IPS-18c (cell line): ENCODE measurements at regions not wholly inside any gene's neighbourhood (a gene's known extent, or its start where the extent isn't known, plus 50 kb on each side); places are given as distances from the start of the nearest gene placed in this dataset.

Source experiments
- H3K4me3 ChIP-seq: 2 replicates; pipeline ENCODE4 v1.7.0; 2013; ENCODE audit warnings: low read depth, mild to moderate bottlenecking, low read length, moderate library complexity; ENCODE audit not compliant: insufficient read depth
- H3K9me3 ChIP-seq: one replicate; pipeline ENCODE4 v1.6.1; 2013; ENCODE audit warnings: mild to moderate bottlenecking, low read length, moderate library complexity; ENCODE audit not compliant: control insufficient read depth, insufficient read depth

DNA sequence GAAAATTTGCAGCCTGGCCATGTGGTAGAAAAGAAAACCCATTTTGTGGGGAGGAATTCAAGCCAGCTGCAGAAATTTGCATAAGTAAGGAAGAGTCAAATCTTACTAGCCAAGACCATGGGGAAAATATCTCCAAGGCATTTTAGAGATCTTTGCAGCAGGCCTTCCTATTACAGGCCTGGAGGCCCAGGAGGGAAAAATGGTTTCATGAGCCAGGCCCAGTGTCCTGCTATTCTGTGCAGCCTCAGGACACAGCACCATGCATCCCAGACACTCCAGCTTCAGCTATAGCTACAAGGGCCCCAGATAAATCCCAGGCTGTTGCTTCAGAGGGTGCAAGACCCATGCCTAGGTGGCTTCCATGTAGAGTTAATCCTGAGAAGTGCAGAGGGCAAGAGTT is 1590.1 kb upstream of the PRR20A start:
- Histone ChIP-seq H3K9me3 (peaks cover 7% of the 10 kb centered on the region), H3K4me3 (no peak overlapping the region)

- no peak overlapping the region for H3K4me3 ChIP-seq
- H3K9me3 ChIP-seq, result peaks cover 7% of the 10 kb centered on the region
These were observed 1587.0 kb upstream of the PRR20A start for GRCh38 chr13:55553701-55554100.

- peaks cover 7% of the 10 kb centered on the region for H3K9me3 ChIP-seq
- no peak overlapping the region for H3K4me3 ChIP-seq
These were observed 1586.0 kb upstream of the PRR20A start for GRCh38 chr13:55554741-55555140.

- Histone ChIP-seq H3K4me3 (no peak overlapping the region), H3K9me3 (no peaks in the 10 kb centered on the region)
These were observed 1580.4 kb upstream of the PRR20A start for GRCh38 chr13:55560331-55560730.

DNA sequence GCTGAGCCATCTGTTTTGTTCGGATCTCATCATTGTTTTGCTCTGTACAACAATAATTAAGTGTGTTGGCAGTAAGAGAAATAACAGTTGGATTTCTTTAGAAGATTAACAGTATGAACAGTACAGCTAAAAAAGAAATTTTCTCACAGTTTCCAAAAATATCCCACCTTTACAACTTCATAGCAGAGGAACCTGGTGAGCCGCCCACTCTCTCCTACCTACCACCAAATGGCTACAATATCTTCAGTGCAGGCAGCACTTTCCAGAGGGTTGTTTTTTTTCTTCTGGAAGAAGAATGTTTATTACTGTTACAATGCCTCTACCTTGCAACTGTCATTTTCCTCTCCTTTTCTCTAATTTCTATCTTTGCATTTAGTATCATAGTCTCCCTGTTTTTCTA is 1577.5 kb upstream of the PRR20A start:
- H3K4me3 ChIP-seq, result no peak overlapping the region
- no peaks in the 10 kb centered on the region for H3K9me3 ChIP-seq

- Histone ChIP-seq H3K9me3 (no peaks in the 10 kb centered on the region), H3K4me3 (no peak overlapping the region)
These were observed 1574.4 kb upstream of the PRR20A start for GRCh38 chr13:55566334-55566733.

DNA sequence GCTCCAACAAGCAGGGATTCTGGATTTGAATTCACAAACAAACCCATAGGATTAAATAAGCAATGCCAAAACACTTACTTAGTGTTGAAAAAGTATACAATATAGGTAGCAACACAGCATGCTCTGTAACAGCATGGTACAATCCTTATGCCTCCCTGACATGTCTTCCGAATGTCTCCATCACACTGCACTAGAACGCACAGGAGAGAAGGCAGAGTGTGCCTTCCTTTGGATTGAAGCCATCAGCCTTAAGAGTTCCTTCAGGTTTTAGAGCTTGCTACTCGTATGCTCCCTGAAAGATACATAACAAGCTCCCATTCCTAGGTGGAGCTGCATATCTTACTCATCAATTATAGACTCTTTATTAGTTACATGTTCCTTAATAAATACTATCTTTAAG is 1573.9 kb upstream of the PRR20A start:
- Histone ChIP-seq H3K9me3 (no peaks in the 10 kb centered on the region), H3K4me3 (no peak overlapping the region)

DNA sequence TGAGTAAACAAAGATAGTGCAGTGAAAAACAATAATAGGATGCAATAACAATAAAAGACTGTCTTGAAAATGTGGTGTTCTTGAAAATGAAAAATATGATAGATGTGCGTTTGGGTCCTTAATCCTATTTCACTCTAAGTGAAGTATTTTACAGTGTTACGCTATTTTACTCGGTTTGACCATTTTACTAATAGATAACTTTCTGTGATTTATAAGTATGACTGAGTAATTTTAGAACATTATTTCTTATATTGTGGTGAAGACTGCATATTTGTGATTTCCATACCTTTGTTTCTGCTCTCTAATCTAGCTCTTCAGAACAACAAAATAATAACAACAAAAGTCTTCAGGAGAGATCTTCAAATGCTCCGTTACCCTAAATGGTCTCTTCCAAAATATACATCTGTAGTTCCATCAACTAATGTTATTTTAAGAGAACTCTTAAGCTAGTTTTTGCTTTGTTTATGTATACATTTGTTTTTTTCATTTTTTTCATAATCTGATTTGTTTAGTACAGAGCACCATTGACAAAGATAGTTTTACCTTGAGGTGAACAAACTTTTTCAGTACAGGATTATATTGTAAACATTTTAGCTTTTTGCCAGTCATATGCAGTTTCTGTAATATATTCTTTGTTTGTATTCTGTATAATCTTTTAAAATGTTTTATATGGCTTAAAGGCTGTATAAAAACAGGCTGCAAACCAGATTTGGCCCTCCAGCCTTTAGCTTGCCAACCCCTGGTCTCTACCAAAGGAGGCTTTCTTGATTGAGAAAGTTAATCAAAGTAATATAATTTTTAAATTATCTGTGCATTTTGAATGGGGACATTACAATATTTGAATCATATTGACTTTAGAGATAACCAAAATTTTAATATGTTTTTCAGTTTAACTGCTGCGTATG is 1572.7 kb upstream of the PRR20A start:
- Histone ChIP-seq H3K4me3 (no peak overlapping the region), H3K9me3 (no peaks in the 10 kb centered on the region)

DNA sequence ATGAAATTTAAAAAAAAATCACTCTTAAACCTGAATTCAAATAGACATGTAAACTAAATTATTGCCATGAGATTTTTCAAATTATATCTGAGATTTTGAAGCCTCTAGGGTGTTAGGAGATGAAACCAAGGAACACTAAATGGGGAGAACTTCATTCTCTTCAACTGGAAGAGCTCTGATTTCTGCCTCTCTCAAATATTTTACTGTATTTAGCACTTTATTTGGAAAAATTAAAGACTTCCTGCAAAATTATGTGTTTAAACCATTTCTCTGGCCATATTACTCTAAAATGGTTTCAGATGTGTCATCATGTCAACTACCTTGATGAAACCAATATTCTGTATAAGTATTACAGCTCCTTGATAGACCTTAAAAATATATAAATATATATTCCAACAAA is 1571.6 kb upstream of the PRR20A start:
- no peak overlapping the region for H3K4me3 ChIP-seq
- H3K9me3 ChIP-seq, result no peaks in the 10 kb centered on the region

- Histone ChIP-seq H3K9me3 (no peaks in the 10 kb centered on the region), H3K4me3 (no peak overlapping the region)
These were observed 1571.2 kb upstream of the PRR20A start for GRCh38 chr13:55569514-55569913.

- no peak overlapping the region for H3K4me3 ChIP-seq
- H3K9me3 ChIP-seq, result no peaks in the 10 kb centered on the region
These were observed 1570.3 kb upstream of the PRR20A start for GRCh38 chr13:55570371-55570770.

GRCh38 chr13:55571237-55571867 is 1569.4 kb upstream of the PRR20A start:
- H3K9me3 ChIP-seq, result no peaks in the 10 kb centered on the region
- H3K4me3 ChIP-seq, result no peak overlapping the region

DNA sequence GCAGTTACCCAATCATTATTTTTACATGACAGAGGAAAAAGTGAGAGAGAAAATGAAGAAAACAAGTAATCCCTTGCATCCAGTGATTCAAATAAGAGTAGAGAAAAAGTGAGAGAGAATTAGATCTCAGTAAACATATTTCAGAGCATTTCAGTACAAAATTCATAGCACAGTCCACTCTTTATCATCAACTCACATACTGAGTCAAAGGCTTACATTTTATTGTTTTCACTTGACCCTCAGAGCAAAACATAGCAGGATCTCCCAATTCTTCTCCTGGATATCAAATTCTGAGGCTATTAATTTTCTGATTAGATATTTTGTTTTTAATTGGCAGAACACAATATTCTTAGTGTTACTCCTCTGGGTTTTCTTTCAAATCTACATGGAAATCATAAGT is 1568.3 kb upstream of the PRR20A start:
- no peaks in the 10 kb centered on the region for H3K9me3 ChIP-seq
- H3K4me3 ChIP-seq, result no peak overlapping the region

DNA sequence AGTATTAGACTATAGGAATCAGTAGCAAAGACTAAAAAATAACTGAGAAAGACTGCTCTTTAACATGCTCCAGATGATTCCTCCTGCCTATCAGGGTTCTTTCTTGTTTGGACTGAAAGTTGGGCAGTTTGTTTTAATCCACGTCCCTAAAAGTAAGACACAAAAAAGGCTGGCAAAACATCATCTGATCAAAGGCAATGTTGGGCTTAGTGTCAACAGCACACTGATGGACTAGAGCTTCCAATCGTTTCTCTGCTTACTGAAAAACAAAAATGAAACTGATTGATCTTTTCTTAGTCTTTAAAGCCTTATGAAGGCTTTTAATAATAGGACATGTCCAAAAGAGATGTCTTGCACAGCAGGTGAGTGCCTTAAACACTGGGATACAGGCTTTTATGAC is 1567.9 kb upstream of the PRR20A start:
- H3K9me3 ChIP-seq, result no peaks in the 10 kb centered on the region
- no peak overlapping the region for H3K4me3 ChIP-seq

GRCh38 chr13:55573565-55573964 is 1567.2 kb upstream of the PRR20A start:
- no peaks in the 10 kb centered on the region for H3K9me3 ChIP-seq
- H3K4me3 ChIP-seq, result no peak overlapping the region

GRCh38 chr13:55576389-55576788 is 1564.3 kb upstream of the PRR20A start:
- no peaks in the 10 kb centered on the region for H3K9me3 ChIP-seq
- peak overlapping the region; percentile 55 for H3K4me3 ChIP-seq

DNA sequence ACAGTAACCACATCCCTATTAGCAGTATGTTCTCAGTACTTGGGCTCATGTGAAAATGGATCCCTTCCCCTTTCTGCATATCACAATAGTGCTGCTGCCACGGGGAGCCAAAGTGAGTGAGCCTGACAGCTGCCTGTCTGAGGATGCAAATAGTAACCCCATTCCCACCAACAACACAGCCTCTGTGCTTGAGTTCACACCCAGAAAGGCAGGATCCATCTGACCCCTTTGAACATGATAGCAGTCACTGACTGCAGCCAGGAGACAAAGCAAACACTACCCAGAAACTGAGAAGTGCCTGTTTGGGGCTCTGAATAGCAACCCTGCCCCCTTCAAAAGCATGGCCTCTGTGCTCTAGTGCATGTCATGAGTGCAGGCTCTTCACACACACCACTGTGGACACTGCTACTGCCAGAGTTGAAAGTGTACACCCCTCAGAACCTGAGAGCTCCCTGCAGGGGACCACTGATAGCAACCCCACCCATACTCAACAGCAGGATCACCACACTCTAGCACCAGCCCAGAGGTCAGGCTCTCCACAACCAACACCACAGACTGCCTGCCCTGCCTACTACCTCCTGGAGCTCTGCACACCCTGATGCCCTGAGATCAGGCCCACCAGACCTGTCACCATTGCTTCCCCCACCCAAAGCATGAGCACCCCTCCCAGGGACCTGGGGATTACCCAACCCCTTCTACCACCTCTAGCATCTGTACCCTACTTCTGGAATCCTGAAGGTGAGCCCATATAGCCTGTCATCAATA is 1563.5 kb upstream of the PRR20A start:
- H3K4me3 ChIP-seq, result peak overlapping the region; percentile 55
- no peaks in the 10 kb centered on the region for H3K9me3 ChIP-seq

- H3K4me3 ChIP-seq, result peak overlapping the region; percentile 55
- H3K9me3 ChIP-seq, result no peaks in the 10 kb centered on the region
These were observed 1562.9 kb upstream of the PRR20A start for GRCh38 chr13:55577847-55578210.
